Upper lobe of right lung (tissue), 1 donor: ENCODE measurements at regions not wholly inside any gene's neighbourhood (a gene's known extent, or its start where the extent isn't known, plus 50 kb on each side); places are given as distances from the start of the nearest gene placed in this dataset.

ENCODE experiments used
- ATAC-seq: fragments of 200-7000 bp; cut with Tn5 transposase; one replicate; pipeline ENCODE4 v1.9.1; 2020; ENCODE audit warnings: mild to moderate bottlenecking, moderate library complexity
- DNase-seq: peaks from one replicate; pipeline ENCODE4 v3.0.0-alpha.2; 2020
- H3K27ac ChIP-seq: fragments of 200-600 bp; one replicate; pipeline ENCODE4 v1.8.0; 2022
- H3K27me3 ChIP-seq: fragments of 200-600 bp; one replicate; pipeline ENCODE4 v1.8.0; 2022; ENCODE audit warnings: mild to moderate bottlenecking
- H3K36me3 ChIP-seq: fragments of 200-600 bp; one replicate; pipeline ENCODE4 v1.8.0; 2022
- H3K4me1 ChIP-seq: fragments of 200-600 bp; one replicate; pipeline ENCODE4 v1.8.0; 2022
- H3K4me3 ChIP-seq: fragments of 200-600 bp; one replicate; pipeline ENCODE4 v1.8.0; 2022; ENCODE audit warnings: mild to moderate bottlenecking
- H3K9me3 ChIP-seq: fragments of 200-600 bp; one replicate; pipeline ENCODE4 v1.8.0; 2022
- intact Hi-C: fragments of 100-400 bp; cut with DNase I; formaldehyde crosslinking; loops from one replicate; pipeline ENCODE4 v1.11.0; 2022
- TF ChIP-seq, protein P1 (sequence below): fragments of 200-600 bp; IDR thresholded peaks from one replicate; pipeline ENCODE4 v1.8.0; 2022; ENCODE audit warnings: antibody characterized with exemption
- donor health status: DM: no; HTN: yes; CAD: no; lungs with severe emphysema.

- intact Hi-C loops = no loop called here
- no peaks in the 10 kb centered on the region for H3K4me1 ChIP-seq
- H3K36me3 ChIP-seq = no peaks in the 10 kb centered on the region
- TF ChIP-seq, protein P1, sequence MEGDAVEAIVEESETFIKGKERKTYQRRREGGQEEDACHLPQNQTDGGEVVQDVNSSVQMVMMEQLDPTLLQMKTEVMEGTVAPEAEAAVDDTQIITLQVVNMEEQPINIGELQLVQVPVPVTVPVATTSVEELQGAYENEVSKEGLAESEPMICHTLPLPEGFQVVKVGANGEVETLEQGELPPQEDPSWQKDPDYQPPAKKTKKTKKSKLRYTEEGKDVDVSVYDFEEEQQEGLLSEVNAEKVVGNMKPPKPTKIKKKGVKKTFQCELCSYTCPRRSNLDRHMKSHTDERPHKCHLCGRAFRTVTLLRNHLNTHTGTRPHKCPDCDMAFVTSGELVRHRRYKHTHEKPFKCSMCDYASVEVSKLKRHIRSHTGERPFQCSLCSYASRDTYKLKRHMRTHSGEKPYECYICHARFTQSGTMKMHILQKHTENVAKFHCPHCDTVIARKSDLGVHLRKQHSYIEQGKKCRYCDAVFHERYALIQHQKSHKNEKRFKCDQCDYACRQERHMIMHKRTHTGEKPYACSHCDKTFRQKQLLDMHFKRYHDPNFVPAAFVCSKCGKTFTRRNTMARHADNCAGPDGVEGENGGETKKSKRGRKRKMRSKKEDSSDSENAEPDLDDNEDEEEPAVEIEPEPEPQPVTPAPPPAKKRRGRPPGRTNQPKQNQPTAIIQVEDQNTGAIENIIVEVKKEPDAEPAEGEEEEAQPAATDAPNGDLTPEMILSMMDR = no peak
- DNase-seq (no peak), ATAC-seq (no peak)
- H3K9me3 ChIP-seq = no peaks in the 10 kb centered on the region
- no peak overlapping the region for H3K27ac ChIP-seq
- no peaks in the 10 kb centered on the region for H3K27me3 ChIP-seq
- H3K4me3 ChIP-seq = no peak overlapping the region
These were observed 268.3 kb upstream of the ACTBL2 start for GRCh38 chr5:57750891-57751290.

DNA sequence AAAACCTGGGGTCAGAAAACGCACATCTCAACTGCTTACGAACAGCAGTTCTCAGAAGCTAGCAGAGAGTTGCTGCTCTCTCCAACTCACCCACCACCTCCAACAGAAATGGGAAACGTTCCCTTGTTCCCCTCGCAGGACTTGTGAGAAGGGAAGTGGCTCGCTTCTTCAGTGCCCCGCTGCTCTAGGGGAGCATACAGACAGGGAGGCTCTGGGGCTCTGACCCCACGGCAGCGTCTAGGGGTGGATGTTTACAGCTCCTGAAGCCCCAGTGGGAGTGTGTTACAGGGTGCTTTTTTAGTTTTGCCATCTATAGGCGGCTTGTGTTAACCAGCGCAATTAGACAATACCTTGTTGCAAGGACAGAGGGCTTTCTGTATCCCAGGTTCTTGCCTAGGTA, 267.7 kb upstream of the ACTBL2 start:
- Histone ChIP-seq H3K27me3 (no peaks in the 10 kb centered on the region), H3K36me3 (no peaks in the 10 kb centered on the region), H3K27ac (no peak overlapping the region), H3K9me3 (no peaks in the 10 kb centered on the region), H3K4me3 (no peak overlapping the region), H3K4me1 (no peaks in the 10 kb centered on the region)
- intact Hi-C loops = no loop called here
- DNase-seq = no peak
- ATAC-seq = no peak
- TF ChIP-seq, protein P1 = no peak

GRCh38 chr5:57749396-57749795, 266.8 kb upstream of the ACTBL2 start:
- Histone ChIP-seq H3K4me3 (no peak overlapping the region), H3K27me3 (no peaks in the 10 kb centered on the region), H3K9me3 (no peaks in the 10 kb centered on the region), H3K4me1 (no peaks in the 10 kb centered on the region), H3K27ac (no peak overlapping the region), H3K36me3 (no peaks in the 10 kb centered on the region)
- intact Hi-C loops = no loop called here
- ATAC-seq (no peak), DNase-seq (no peak)
- TF ChIP-seq, protein P1 = no peak

- TF ChIP-seq, protein P1 = no peak
- Histone ChIP-seq H3K36me3 (no peaks in the 10 kb centered on the region), H3K4me1 (no peaks in the 10 kb centered on the region), H3K27ac (no peak overlapping the region), H3K27me3 (no peaks in the 10 kb centered on the region), H3K4me3 (no peak overlapping the region), H3K9me3 (no peaks in the 10 kb centered on the region)
- intact Hi-C loops = no loop called here
- DNase-seq (no peak), ATAC-seq (no peak)
These were observed 263.4 kb upstream of the ACTBL2 start for GRCh38 chr5:57745700-57746651.

DNA sequence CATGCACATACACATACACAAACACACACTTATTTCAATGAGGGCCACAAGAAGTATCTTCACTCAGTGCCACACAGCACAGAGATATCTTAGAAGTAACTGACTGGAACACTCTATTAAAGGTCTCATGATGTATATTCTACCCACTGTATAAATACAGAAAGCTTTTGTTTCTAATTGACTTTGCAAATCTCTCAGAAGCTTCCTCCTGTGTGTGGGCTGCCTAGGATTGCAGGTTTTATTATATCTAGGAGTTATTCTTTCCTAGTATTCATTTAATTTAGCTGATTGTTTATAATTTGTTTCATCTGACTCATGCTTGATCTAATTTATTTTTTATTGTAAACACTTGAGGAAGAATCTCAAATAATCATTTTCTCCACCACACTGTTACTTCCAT, 262.4 kb upstream of the ACTBL2 start:
- ATAC-seq = no peak

More for the DNA sequence above, 262.4 kb upstream of the ACTBL2 start:
- no peaks in the 10 kb centered on the region for H3K27me3 ChIP-seq
- H3K9me3 ChIP-seq = no peaks in the 10 kb centered on the region
- intact Hi-C loops = no loop called here
- DNase-seq = no peak
- TF ChIP-seq, protein P1 = no peak
- H3K27ac ChIP-seq = no peak overlapping the region
- no peaks in the 10 kb centered on the region for H3K4me1 ChIP-seq
- no peaks in the 10 kb centered on the region for H3K36me3 ChIP-seq
- H3K4me3 ChIP-seq = no peak overlapping the region
